Right kidney (tissue), 1 donor: ENCODE measurements at regions not wholly inside any gene's neighbourhood (a gene's known extent, or its start where the extent isn't known, plus 50 kb on each side); places are given as distances from the start of the nearest gene placed in this dataset.
"Not testable (repeated sequence)": the region's sequence is repeated elsewhere in the genome, so short reads cannot be mapped to it uniquely, and the experiment has no call there.

ENCODE experiments used
- DNase-seq: peaks from one replicate; pipeline ENCODE4 v3.0.0-alpha.2; 2016

DNA sequence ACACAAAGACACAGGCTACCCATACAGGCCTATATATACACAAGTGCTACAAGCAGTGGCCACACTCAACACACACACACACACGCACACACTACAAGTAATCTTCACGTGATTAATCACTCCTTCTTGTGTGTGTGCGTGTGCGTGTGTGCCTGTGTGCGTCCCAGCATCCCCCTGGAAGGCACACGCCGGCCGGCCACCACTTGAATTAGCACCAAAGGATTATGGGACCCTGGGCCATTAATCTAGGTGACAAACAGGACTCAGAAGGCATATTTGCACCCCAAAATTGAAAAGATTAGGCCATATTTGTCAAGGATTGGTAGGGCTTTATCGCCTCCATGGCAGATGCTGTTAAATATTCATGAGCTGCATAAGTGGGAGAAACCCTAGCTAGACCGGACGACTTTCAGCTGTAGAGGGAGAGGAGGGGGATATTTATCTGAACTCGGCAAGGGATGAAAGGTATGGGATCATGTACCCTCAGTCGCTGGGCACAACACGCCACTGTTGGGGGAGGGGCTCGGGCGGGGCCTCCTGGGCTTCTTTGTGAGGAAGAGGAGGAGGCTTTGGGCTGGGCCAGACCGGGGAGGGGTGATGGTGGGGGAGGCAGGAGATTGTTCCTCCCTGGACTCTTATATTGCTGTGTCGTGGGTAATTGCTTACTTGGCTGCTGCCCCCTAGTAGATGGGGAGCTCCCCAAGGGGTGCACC, 89.6 kb upstream of the LHX5 start:
- no peak for DNase-seq

DNA sequence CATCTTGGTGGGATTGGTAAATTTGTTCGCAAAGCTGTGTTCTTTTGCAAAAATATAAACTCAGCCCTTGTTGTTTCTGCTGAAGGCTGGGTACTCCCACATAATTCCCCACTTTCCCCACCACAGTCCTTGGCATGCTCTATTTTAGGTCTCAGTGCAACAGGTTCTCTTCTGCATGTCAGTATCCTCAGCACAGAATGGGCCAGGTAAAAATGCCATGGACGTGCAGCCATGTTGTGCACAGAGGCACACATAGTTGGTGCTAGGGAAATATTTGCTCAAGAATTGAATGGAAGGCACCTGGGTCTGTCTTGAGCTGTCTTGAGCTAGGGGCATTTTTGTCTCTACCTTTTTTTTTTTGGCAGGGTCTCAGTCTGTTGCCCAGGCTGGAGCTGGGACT, 87.8 kb upstream of the LHX5 start:
- no peak for DNase-seq

DNA sequence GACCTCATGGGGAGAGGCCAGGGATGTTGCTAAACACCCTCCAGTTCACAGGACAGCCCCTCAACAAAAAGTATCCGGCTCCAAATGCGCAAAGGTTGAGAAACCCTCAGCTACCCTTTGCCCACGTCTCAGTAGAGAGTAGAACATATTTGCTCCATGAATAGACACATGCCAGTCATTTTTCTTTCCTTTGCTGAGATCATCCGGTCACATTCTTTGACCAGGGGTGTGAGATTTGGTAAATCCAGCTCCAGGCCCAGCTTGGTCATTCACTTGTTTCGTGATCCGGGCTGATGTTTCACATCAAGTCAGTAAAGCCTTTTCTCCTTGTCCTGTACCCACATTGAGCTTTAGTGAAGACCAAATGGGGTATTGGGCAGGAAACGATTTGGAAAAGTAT, 83.6 kb upstream of the LHX5 start:
- DNase-seq = no peak

DNA sequence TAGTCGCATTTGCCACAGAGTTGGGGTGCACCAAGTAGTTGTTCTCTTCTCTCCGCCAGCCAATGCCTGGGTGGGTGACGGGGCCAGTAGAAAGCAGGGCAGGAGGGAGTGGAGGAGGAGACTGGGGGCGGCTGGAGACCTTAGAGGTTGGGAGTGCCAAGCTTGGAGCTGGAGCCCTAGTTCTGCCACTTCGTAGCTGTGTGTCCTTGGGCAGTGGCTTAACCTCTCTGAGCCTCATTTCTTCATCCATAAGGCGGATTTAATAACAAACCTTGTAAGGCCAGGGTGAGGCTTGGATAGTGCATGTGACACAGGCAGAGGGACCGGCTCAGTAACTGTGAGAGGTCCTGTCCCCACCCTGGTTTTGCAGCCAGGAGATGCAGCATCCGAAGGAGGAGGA, 81.1 kb upstream of the LHX5 start:
- no peak for DNase-seq

DNA sequence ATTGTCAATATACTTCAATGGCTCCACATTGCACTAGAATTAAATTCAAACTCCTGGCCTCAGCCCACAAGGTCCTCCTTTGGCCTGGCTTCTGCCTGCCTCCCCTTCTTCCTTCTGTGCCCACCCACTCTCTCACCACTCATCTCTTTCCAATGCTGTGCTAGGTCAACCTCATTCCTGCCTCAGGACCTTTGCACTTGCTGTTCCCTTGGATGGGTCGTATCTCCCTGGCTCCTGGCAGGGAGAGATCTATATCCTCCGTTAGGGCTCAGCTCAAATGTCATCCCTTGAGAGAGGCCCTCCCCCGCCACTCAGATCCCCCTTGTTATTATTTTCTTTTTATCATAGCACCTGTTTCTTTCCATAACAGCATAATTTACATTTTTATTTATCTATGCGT, 79.9 kb upstream of the LHX5 start:
- DNase-seq = no peak

DNA sequence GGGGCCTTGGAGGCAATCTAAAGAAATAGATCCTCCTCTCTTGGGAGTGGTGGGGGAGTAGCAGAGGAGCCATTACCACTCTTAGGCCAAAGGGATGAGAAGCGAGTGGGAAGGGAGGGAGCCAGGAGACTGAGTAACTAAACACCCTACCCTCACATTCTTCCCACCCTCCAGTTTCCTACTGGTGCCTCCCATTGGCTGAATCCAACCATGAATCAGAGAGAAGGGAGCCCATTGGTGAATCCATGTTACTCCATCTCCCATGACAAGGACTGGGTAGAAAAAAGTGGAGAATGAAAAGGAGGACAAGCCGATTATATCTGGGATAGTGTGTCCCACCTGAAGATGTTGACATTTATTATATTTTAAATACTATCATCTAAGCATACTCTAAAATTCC, 76.8 kb upstream of the LHX5 start:
- DNase-seq = no peak

DNA sequence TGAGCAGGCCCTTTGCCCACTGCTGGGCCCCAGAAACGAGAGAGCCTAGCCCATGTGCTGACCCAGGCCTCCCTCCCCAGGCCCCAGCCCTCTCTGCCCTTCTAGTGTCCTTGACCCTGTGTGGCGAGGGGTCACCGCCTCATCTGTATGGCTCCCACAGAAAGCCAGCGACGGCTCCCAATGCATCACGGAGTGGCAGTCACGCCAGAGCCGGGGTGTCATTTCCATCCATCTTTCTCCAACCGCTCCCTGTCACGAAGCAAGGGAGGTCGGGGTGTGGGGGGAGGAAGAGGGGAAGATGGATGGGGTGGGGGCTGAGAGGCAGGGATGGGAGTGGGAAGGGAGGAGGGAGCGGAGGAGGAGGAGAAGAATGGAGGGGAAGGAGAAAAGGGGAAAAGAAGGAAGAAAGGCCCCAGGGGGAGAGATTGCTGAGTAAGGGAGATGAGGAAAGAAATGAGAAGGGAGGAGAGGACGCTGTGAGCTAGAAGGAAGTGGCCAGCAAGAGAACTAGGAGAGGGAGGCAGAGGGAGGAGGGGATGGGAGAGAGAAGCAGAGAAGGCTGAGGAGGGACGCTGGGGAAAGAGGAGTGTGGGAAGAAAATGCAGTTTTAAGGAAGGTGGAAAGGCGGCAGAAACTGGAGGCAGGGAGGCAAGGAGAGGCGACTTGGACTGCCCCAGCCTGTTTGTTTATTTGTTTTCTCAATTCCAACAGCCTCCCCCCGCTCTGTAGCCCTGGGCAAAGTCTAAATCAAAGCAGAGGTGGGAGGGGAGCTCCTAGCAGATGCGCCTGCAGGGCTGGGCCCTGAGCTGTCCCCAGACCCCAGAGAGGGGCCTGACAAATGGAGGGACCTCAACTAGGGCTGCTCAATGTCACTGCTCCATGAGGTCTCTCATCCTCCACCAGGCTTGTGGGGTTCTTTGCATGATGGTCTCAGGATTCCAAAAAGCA, 75.5 kb upstream of the LHX5 start:
- DNase-seq = no peak

DNA sequence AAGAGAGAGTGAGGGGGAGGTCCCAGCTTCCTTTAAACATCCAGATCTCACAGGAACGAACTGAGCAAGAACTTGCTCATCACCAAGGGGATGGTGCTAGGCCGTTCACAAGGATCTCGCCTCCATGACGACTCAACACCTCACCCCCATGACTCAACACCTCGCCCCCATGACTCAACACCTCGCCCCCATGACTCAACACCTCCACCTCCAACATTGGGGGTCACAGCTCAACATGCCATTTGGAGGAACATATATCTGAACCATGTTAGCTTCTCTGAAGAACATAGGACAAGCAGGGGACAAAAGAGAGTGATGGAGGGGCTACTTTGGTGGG, 66.0 kb upstream of the LHX5 start:
- DNase-seq = no peak

DNA sequence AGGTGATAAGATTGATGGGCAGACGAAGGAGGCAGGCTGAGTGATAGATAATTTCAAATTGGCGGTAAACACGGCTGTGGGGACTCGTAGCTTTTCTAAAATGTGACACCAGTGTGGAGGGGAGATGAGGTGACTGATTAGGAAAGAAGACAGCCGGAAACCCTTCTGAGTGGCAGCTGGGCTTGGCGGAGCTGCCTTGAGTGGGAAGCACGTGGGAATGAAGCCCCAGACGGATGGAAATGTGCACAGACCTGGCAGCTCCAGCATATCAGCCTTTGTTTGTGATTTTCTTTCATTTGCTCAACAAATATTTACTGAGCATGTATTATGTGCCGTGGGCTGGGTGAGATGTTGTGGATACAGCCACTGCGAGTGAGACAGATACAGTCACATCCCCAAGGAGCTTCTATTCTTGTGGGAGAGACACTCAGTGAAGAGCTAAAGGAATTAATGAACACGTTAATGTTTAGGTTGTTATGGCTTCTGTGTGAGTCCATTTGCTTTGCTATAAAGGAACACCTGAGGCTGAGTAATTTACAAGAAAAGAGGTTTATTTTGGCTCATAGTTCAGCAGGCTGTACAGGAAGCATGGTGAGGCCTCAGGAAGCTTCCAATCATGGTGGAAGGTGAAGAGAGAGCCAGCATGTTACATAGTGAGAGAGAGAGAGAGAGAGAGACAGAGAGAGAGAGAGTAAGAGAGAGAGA, 65.5 kb upstream of the LHX5 start:
- no peak for DNase-seq

DNA sequence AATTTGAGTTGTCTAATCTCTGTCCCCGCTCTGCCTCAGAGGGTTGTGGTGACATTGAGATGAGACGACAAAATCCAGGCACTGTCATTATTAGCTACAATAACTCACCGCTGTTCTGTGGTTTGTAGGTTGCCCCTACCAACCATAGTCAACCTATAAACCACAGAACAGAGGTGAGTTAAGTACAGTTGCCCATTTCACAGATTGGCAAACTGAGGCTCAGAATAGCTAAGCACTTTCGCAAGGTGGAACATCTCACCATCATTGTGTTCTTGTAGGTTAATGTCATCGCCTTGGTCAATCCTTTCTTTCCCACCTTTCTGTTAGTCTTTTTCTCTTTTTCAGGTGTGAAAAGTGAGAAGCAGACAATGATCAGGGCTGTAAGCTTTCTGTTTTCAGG, 63.4 kb upstream of the LHX5 start:
- no peak for DNase-seq

DNA sequence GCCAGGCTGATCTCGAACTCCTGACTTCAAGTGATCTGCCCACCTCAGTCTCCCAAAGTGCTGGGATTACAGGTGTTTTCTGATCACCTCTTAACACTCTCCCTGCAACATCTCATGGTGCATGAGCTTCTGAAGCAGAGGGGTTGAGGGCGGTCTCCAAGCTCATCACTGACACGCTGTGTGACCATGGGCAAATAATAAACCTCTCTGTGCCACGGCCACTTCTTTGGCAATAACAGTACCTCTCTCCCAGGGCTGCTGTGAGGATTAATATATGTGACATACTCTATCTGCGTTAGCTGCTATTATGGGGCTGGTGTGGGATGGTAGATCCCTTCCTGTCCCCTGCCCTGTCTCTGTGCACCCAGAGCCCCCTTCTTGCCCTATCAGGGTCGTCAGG, 62.9 kb upstream of the LHX5 start:
- DNase-seq = no peak

DNA sequence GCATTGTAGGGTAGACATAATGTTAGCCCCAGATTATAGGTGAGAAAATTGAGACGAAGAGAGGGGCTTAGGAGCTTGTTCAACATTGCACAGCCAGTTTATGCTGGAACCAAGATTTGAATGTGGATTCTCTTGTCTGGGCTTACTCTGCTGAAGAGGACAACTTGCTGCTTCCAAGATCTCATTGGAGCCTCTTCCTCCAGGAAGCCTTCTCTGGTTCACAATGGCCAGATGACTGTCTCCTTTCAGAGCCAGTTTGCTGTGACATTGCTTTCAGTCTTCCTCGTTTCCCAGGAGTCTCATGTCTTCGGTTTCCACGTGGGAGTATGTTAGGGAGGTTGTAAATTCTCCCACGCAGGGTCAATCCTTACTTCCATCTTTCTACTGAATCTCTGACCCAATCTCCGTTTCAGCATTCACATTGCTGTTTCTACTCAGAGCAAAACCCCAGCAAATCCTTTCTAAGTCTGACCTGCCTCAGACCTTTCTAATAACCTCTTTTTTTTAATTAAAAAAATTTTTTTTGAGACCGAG, 62.2 kb upstream of the LHX5 start:
- no peak for DNase-seq

DNA sequence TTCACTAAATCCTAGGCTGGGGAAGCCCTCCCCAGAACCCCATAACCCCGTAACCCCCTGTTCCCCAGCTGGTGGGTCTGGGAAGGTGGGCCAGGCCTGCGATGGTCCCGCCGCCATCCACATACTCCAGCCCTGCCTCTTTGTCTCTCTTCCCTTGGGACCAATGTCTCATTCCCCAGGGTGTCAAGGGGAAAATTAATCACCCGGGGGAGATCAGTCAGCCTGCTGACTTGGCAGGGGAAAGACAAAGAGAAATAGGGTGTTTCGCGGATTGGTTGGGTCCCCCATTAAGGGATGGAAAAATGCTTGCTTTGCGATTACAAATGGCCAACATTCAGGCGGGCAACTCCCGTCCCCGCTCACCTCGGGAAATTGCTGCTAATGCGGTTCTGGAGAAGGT, 60.6 kb upstream of the LHX5 start:
- DNase-seq = no peak

DNA sequence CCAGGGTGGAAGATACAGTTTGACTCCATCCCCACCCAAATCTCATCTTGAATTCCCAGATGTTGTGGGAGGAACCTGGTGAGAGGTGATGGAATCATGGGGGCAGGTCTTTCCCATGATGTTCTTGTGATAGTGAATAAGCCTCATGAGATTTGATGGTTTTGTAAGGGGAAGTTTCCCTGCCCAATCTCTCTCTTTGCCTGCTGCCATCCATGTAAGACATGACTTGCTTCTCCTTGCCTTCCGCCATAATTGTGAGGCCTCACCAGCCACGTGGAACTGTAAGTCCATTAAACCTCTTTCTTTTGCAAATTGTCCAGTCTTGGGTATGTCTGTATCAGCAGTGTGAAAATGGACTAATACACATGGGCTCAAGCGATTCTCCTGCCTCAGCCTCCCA, 59.4 kb upstream of the LHX5 start:
- DNase-seq = not testable (repeated sequence)

DNA sequence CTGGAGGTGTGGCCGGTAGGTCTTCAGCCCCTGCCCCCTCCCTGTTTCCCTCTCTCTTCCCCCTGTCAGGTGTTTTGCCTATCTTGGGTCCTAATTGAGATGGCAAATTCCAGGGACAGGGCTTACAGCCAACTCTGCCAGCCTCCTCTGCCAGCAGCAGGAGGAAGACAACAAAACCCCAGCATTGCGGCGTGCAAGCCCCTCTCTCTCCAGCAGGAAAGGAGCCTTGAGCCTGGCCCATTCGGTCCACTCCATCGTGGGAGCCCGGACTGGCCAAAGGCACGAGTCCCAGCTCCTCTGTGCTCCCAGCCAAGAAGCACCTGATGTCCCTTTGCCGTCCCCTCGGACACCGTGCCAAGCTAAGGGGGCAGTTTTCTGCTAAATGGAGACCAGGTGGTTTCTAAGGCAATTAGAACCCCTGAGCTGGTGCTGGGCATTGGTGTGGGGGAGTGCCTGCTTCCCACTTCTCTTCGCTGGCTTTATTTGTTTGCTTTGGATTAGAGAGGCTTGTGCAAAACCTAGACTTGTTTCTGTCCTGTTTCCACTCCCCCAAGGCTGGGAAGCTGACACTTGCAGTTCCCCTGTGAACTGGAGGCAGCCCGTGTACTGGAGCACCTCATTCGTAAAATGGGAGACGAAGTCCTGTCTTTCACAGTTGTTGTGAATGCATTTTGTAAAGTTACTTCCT, 57.1 kb upstream of the LHX5 start:
- peak; percentile 38 for DNase-seq

DNA sequence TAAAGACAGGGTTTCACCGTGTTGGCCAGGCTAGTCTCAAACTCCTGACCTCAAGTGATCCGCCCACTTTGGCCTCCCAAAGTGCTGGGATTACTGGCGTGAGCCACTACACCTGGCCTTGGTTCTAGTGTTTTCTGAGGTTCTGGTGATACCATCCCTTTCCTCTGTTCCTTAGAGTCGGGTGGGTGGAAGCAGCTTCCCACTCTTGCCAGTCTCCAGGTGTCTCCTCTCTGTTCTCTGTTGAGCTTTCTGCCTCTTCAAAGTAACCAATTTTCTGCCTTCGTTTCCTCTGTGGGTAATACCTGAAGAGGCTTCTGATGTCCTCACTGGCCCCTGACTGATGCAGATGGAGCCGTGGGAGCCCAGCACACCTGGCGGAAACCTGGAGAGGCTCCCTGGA, 53.4 kb upstream of the LHX5 start:
- no peak for DNase-seq

DNA sequence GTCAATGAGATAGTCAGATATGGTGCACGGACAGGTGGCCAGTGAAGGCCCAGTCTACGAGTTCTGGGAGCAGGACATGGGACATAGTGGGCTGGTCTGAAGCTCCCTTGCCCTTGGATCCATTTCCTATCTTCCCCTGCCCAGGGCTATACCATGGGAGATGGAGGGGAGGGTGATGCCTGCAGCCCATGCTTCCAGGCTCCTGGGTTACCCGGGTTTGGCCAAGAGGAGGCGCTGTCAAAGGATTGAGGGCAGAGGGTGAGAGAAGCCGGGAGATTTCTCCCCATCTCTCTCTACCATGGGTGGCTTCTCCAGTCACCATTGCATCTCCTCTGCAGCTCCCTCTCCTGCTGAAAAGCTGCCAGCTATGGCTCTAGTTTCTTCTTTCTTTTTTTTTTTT, 52.8 kb upstream of the LHX5 start:
- no peak for DNase-seq

DNA sequence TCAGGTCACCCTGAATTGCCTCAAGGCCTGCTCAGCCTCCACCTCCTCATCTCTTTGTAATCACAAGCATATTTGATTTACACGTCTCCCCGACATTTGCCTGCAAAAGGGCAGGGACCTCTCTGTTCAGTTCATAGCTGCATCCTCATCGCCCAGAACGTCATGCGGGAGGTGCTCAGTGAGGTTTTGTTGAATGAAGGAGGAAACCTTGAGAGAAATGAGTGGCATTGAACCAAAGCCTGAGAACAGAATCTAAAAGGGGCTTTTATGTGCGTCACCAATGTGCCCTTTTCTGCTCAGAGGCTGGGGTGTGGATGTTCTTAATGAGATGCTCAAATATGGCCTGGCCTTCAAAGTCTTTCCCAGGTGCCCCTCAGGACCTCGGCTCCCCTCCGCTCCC, 50.0 kb upstream of the LHX5 start:
- DNase-seq = no peak
